GM21515 (cell line): ENCODE measurements at regions not wholly inside any gene's neighbourhood (a gene's known extent, or its start where the extent isn't known, plus 50 kb on each side); places are given as distances from the start of the nearest gene placed in this dataset.

Experiments used
- ATAC-seq: cut with Tn5 transposase; IDR thresholded peaks from one replicate; pipeline ENCODE4 v1.9.1; 2021; ENCODE audit not compliant: unreplicated experiment

DNA sequence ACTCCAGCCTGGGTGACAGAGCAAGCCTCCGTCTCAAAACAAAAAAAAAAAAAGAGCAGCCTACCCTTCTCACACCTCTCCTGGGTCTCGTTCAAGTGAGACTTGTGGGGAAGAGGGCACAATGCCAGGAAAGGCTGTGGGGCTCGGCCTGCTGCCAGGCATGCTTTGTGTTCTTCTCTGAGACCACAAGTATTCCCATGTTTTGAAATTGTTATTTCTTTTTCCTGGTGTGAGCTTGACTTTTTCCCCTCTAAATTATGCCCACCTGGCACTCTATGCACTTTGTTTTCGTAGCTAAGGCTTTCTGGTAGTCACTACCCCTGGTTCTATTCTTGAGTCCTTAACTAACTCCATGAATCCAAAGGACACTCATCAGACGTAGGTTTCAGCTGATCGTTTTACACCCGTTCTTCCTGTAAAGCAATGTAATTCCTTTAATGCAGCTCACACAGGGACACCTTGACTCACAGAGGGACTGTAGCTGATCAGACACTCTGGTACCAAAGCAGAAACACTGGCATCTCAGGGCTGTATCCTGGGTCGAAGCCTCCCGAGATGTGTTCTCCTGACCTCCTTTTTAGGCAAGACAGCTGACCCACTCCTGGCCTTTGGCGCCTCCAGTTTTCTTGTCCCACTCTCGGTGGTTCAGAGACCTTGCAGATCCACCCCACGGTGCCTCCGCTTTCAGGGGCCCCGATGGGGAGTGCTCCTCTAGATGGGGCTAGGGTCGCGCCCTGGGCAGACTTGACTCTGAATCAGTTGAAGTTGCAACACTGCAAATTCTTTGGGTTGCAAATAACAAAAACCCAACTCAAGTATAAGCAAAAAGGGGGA, 193.3 kb upstream of the AGAP1 start:
- ATAC-seq = no peak

DNA sequence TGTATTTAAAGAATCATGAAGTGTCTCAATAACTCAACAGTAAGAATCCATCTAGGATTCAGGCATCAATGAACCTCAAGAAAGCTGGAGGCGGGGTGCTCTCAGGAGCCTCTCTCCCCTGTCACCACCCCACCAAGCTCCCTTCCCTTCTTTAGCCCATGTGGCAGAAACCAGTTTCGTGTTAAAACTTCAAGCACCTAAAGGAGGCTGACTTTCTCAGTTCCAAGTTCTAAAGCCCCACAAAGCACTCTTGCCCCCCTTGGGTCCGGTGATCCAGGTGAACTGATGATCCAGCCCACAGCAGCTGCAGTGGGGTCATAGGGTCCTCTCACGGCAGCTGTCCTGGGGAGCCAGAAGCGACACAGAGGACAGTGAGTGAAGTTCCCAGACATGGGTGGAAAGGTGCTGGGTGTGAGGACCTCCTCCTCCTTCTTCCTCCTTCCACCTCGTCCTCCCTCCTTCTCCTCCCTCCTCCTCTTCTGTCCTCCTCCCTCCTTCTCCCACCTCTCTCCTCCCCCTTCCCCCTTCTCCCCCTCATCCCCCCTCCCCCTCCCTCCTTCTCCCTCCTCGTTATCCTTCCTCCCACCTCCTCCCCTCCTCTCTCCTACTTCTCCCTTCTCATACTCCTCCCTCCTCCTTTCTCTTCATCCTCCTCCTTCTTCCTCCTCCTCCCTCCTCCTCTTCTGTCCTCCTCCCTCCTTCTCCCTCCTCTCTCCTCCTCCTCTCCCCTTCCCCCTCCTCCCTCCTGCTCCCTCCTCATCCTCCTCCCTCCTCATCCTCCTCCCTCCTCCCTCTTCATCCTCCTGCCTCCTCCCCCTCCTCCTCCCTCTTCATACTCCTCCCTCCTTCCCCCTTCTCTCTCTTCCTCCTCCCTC, 192.4 kb upstream of the AGAP1 start:
- no peak for ATAC-seq

DNA sequence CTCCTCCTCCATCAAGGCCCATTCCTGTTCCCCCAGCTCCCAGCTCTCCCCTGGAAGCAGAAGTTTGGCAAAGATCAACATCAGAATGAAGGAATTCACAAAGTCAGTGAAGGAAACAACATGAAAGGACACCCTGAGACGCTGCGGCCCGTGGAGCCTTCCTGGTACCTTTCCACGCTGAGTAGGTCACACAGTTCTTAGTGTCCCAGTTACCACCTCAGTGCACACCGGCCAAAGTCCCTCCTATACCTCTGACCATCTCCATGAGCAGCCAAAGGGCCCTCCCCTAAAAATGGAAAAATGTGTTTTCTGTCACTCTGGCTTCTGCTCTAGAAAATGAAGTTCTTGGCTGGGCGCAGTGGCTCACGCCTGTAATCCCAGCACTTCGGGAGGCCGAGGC, 191.6 kb upstream of the AGAP1 start:
- ATAC-seq = no peak

DNA sequence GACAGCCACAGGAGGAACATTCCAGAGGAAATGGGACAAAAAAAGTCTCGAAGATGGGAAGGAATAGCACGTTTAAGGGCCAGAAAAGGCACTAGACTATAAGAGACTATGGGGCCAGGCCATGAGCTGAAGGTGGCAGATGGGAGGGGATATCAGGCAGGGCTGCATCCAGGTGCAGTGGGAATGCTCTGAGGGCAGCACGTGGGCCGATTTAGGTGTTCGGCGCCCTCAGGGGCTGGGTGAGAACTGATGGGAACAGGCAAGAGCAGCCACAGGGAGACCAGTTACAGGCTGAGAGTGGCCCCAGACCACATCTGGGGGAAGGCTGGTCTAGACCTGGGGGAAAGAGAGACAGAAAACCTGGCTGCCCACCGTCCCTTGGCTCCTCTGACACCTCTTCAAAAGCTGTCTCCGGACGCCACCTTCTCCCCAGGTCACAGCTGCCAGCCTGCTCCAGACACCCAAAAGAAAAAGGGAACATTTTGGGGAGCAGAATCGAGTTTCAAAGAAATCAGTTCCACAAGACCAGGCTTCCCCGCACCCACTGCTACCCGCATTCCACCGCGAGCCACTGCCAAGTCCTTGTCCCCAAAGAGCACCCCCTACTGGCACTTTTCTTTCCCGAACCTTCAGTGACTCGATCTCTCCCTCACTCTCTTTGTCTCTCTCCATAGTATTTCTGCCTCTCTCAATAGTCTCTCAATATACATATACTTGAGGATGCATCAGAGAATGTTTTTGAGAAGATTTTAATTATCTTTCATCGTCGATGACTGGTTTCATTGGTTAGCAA, 190.1 kb upstream of the AGAP1 start:
- no peak for ATAC-seq

DNA sequence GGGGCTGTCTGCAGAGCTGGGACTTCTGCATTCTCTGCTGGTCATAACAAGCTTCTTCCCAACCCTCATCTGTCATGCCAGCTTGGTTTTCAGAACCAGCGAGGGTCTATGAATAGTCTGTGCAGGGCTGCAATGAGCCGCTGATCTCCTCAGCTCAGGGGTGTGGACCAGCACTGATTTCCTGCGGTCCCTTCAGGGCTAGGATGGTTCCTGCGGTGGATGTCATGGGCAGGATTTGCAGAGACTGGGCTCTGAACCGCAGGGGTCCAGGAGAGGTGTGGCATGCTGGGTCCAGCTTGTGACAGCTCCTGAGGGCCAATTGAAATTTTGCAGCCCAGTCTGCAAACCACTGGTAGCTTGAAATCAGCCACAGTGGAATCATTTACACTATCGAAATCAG, 188.2 kb upstream of the AGAP1 start:
- ATAC-seq = no peak

DNA sequence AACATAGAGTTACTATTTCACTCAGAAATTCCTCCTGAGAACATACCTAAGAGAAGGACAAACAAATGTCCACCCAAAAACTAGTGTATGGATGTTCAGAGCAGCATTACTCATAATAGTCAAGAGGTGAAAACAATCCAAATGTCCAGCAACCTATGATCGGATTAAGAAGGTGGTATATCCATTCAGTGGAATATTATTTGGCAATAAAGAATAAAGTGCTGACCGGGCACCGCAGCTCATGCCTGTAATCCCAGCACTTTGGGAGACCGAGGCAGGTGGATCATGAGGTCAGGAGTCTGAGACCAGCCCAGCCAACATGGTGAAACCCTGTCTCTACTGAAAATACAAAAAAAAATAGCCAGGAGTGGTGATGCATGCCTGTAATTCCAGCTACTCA, 182.8 kb upstream of the AGAP1 start:
- no peak for ATAC-seq

DNA sequence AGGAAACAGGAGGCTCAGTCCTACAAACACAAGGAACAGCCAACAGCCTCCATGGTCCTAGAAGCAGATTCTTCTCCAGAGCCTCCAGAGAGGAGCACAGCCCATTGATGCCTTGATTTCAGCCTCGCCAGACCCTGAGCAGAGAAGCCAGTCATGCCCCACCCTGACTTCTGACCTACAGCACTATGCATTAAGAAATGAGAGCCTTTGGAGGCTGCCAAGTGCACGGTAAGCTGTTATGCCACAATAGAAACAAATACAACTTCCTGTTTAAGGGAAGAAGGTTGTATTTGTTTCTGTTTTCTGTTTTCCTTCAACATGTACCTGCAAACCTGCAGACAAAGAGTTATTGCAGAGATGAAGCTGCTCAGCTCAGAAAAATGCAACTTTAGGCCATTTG, 181.3 kb upstream of the AGAP1 start:
- ATAC-seq = no peak

DNA sequence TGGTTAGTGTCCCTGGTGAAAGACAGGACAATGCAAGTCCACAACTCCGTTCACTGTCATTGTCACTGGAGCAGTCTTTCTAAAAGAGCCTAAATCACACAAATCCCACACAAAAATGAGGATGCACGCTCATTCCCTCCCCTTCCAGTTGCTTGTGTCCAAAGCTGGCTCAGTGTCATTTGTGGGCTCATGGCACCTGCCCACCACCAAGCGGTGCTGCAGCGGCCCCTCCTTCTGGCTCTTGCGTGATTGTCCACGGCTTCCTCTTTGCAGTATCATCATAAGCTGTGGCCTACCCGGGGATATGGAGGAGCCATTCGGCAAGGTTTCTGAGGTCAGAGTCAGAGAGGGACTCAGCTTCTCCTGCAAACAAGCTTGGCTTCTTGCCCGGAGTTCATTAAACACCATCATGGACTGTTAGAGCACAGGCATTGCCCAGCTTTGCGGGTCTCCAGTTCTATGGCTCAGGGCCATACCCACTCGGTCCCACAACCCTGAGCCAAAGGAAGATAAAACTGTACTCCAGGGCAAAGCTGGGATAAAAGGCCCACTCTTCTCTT, 179.4 kb upstream of the AGAP1 start:
- ATAC-seq = no peak

DNA sequence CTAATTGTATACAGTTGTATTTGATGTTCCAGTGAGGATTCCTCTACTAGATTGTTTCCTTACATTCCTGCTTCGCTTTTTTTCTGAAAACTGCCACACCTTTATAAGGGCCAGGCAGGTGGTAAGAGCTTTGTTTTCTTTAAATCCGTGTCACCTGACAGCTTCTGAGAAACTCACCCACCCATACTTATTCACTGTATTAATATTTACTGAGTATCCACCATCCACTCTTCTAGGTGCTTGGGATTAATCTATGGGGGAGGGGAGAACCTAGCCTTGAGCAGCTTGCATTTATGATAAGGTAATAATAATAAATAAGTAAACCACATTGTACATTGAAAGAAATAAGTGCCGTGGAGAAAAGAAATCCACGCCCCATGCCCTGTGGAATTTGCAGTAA, 174.7 kb upstream of the AGAP1 start:
- ATAC-seq = no peak

DNA sequence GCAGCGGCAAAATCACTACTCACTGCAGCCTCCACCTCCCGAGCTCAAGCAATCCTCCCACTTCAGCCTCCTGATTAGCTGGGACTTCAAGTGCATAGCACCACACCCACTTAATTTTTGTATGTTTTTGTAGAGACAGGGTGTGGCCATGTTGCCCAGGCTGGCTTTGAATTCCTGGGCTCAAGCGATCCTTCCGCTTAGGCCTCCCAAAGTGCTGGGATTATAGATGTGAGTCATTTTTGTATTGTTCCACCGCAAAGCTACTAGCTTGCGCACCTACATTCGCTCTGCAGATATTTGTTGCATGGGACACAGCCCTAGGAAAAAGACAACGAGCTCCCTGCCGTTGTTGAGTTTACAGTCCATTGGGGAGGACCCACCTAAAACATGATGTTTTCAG, 173.5 kb upstream of the AGAP1 start:
- no peak for ATAC-seq

DNA sequence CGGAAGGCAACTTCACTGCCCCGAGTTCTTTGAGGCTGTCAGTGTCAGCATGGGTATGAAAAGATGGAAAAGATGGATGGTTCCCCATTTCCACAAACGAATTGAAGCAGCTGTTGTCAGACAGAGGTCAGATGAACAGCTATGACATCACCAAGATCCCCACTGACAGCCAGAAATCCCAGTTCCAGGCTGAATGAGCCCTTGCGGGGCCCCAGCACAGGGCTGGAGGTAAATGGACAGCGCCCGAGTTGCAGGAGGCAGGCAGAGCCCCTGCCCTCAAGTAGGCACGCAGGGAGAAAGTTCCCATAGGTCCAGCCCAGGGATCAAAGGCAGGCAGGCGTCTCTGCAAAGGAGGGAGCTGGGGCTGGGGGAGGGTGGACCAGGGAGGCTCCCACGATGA, 169.5 kb upstream of the AGAP1 start:
- no peak for ATAC-seq

DNA sequence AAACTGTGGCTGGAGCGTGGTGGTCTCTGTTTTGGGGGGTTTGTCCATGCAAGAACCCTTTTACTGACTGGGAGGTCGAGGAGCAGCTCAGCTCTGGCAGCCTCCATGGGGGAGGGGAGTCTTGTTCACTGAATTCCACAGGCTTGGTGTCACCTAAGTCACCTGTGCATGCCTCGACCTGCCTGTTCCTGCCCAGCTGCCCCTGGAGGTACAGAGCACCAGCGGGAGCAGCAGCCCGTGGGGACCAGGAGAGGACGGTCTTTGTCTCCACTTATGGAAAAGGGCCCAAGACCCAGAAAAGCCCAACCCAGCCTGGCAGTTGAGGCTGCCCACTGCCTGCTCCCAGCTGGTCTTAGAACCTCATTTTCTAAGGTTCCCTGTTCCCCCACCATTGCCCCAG, 168.7 kb upstream of the AGAP1 start:
- ATAC-seq = no peak

DNA sequence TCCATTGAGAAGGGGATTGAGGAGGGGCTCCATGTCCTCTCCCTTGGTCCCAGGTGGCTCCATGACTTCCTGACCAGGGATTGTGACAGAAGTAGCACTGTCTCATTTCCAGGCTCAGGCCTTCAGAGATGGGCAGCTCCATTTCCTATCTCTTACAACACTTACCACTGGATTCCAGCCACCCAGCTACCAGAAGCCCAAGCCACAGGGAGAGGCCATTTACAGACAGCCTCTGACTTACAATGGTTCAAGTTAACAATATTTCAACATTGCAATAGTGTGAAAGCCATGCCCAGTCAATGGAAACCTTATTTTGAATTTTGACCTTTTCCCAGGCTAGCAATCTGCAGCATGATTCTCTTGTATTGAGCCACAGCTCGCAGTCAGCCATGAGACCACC, 164.9 kb upstream of the AGAP1 start:
- ATAC-seq = no peak

DNA sequence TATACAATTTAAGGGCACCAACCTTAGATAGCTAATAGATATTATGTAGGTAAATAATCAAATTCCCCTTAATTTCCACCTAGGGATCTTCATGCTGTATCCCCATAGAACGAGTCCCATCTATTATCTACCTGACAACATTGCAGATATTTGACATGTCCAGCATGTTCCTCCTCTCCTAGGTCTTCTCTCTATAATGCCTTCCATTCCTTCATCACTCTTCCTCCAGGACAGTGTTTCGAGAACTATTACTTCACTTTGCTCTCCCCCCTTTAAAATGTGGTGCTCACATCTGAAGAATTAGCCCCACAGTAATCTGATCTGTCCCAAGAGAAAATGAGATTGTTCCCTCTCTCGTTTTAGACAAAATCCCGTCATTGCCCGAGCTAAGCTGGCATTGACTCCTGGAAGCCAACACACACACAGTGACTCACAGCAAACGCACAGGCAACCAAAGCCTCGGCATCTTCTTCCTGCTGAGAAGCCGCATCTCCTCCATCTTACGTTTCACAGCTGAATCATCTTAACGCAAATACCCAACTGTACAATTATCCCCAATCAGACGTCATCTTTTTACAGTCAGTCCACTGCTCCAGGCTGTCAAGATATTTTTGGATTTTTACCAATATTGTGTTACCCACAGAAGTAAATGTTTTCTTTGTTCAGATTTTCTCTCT, 162.9 kb upstream of the AGAP1 start:
- no peak for ATAC-seq

DNA sequence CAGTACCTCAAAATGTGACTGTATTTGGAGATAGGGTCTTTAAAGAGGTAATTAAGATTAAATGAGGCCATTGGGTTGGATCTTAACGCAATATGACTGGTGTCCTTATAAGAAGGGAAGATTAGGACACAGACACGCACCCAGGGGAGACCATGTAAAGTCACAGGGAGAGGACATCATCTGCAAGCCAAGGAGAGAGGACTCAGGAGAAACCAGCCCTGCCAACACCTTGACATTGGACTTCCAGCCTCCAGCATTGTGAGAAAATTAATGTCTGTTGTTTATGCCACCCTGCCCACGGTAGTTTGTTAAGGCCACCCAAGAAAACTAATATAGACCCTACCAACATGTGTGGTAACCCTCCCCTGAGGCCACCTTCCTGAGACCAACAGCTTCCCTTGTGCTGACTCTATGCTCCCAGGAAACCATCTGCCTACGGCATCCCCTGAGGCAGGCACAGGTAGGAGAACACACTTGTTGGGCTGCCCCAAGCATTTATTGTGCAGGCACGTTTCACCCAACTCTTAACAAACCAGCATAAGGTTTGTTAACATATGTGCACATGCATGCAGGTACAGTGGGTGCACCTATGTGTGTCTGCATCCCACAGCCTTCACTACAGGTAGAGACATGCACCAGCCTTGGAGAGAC, 161.5 kb upstream of the AGAP1 start:
- no peak for ATAC-seq

DNA sequence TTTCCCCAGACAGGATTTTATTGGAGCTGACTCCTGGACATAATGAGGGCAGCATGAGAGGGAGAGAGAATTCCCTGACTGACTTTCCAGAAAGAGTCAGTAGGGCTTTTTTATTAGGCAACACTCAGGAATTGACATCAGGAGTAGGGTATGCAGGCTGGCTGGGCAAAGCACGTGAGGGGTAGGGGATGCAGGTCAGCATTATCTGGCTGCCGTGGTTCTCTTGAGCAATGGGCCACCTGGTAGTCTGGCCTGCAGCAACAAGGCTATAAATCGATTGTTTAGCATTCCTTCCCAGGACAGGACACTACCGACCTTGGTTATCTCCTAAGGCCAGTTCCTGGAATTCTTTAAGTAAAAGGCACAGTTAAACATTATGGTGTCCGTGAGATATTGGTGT, 160.8 kb upstream of the AGAP1 start:
- no peak for ATAC-seq

DNA sequence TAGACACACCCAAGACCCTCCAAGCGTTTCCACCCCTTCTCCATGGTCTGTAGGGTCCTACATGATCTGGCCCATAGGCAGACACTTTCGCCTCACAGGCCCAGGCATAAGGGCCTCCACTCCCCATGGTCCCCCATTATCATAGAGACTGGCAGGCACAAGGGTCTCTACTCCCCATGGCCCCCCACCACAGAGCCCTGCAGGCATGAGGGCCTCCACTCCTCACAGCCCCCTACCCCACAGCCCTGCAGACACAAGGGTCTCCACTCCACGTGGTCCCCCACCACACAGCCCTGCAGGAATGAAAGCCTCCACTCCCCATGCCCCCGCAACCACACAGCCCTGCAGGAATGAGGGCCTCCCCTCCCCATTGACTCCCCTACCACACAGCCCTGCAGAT, 159.7 kb upstream of the AGAP1 start:
- no peak for ATAC-seq

DNA sequence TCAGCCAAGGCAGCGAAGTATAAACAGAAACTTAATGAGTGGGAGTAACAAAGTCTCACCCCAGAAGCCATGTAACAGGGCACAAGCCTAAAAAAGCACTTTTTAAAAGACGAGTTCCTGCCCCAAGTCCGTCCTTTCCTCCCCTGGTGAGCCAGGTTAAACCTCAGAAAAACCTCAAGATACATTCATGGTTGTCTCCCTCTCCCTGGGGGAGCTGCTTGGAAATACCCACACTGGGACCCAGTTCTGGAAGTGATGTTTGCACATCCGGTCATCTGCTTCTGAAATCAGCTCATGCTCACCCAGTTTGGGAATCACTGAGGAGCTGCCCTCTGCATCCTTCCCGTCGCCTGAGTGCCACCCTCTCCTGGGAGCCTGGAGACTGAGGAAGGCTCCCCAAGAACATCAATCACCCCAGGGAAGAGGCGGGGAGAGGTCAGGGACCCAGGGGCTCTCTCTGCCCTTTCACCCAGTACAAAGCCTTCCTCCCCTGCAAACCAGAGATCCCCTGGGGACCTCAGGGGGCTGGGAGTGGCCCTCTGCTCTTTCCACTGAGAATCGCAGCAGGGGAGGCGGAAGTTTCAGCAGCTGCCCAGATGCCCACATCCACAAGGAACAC, 150.6 kb upstream of the AGAP1 start:
- ATAC-seq = no peak

DNA sequence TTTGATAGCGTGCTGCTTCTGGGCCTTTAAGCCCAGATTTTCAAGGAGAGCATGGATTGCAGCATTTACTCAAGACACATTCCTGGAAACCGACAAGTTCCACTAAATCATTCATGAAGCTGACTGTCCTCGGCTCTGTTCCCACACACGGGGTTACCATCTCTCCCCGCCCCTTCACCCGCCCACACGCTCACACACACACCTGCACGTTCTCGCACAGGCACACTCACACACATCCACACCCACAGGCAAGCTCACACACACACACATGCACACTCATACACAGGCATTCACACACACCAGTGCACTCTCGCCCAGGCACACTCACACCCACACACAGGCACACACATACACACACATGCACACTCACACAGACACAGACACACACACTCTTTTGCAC, 150.0 kb upstream of the AGAP1 start:
- no peak for ATAC-seq

DNA sequence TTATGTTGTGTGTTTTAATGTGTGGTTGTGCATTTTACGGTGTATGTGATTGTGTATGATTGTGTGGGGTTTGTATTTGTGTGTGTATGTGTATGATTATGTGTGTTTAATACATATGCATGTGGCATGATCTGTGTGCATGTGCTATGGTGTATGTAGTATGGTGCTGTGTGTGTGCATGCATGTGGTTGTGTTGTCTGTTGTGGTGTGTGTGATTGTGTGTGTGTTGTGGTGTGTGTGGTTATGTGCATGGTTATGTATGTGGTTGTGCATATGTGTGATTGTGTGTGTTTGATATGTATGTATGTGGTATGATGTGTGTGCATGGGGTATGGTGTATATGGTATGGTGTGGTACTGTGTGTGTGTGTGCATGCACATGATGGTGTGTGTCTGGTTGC, 148.1 kb upstream of the AGAP1 start:
- ATAC-seq = no peak
